HG03066 (cell line): ENCODE measurements at regions not wholly inside any gene's neighbourhood (a gene's known extent, or its start where the extent isn't known, plus 50 kb on each side); places are given as distances from the start of the nearest gene placed in this dataset.
A peak's percentile ranks its signal among the peaks of the same experiment; 100 is the strongest.

ENCODE experiments used
- ATAC-seq: cut with Tn5 transposase; IDR thresholded peaks from one replicate; pipeline ENCODE4 v1.9.1; 2021; ENCODE audit warnings: low read depth; ENCODE audit not compliant: unreplicated experiment

- no peak for ATAC-seq
Observed at GRCh38 chr6:14867802-14868201, 378.1 kb upstream of the JARID2 start.

DNA sequence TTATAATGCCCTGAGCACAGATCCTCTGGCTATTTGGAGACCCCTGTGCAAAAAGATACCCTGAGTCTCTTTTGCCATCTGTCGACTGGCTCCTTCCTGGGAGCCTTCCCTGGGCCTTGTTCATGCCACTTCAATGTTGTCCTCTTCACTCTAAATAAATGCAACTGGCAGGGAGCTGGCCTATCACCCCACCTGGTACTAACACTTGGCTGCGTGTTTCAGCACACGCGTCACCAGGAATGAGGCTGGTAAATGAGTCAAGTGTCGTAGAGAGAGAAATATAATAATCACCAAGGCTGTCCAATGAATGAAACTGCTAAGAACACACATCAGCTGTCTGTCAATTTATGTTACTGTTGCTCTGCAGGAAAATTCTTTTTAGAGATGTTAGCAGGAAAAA, 374.6 kb upstream of the JARID2 start:
- ATAC-seq: no peak

DNA sequence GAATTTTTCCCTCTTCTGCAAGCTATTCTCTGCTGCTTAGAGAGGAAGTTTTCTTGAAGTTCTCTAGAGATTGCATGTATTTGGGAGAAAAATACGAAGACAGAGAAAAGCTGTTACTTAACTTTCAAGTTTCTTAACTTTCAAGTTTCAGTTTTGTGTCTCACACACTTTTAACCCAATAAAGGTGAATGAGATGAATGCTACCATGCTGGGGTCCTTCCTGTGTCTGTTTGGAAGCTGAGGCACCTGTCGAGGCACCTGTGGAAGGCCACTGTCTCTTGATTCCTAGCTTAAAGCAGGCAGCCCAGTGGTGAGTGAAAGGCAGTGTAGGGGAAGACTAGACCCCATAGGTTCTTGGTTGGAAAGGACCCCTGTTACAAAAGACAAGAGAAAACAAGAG, 372.8 kb upstream of the JARID2 start:
- ATAC-seq: no peak

DNA sequence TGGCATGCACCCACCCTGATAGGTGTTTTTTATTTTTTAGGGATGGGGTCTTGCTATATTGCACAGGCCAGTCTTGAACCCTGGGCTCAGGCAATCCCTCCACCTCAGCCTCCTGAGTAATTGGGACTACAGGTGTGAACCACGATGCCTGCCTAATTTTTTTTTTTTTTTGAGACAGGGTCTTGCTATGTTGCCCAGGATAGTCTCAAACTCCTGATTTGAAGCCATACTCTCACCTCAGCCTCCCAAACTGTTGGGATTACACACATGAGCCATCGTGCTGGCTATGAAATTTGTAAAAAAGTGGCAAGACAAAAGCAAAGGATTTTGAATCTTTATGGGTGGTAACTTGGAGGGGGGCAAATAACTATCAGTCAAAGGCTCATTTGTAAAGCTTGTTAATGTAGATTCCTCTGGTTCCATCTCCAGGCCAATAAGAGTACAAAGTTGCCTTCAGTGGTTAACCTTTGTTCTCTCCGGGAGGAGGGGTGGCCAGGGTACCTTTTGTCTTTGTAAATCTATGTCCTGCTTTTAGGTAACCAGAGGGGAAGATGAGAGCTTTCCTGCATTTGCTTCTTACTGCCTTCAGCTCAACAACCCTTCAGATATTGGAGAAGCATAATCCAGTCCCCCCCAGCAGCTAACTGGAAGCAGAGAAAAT, 372.0 kb upstream of the JARID2 start:
- no peak for ATAC-seq

DNA sequence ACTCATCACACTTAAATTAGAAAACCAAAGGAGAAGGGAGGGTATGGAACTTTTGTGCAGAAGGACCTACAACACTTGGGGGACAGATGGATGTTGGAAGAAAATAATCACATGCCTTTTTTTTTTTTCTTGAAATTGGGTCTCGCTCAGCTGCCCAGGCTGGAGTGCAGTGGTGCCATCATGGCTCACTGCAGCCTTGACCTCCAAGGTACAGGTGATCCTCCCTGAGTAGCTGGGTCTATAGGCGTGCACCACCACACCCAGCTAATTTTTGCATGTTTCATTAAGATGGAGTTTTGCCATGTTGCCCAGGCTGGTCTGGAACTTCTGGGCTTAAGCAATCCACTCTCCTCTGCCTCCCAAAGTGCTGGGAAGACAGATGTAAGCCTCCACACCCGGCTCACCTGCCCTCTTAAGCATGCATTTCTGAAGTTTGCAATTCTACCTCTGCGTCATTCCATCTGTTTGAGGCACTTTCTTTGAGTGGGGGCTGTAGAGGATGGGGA, 370.8 kb upstream of the JARID2 start:
- ATAC-seq: no peak

GRCh38 chr6:14875481-14876063, 370.3 kb upstream of the JARID2 start:
- ATAC-seq: peak; percentile 56

DNA sequence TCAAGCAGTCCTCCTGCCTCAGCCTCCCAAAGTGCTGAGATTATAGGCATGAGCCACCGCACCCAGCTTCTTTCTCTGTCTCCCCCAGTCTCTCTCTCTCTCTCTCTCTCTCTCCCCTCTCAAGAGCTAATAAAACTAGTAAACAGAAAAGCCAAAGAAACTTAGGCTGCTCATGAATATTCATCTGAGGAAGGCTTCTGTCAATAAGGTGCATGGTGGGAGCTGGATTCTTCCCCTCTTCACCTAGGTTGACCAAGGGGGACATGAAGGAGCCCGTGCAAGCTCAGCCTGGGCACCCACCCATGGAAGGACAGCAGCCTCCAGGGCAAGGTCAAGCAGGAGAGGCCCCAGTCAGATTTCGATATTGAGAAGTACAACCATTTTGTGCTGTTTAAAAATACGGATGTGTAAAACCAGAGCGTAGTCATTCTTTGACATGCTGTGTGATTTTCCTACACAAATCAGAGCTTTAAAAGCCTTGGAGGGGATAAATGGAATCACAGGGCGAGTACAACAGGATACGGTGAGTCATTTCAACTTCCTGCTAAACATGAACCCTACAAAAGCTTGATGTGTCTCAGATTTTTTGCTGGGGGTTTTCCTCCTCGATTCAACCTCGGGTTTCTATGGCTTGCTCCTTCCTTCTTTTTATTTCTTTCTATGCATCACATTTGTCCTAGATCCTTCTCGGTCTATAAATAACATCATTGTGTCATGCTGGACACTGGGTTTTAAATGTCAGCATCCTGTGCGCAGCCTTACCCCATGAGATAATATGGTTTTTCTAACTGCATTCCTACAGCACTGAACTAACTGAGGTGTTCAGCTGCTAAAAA, 368.9 kb upstream of the JARID2 start:
- ATAC-seq: no peak

GRCh38 chr6:14877758-14878157, 368.1 kb upstream of the JARID2 start:
- no peak for ATAC-seq

GRCh38 chr6:14880052-14880451, 365.8 kb upstream of the JARID2 start:
- ATAC-seq: no peak

GRCh38 chr6:14880677-14881076, 365.2 kb upstream of the JARID2 start:
- ATAC-seq: no peak

DNA sequence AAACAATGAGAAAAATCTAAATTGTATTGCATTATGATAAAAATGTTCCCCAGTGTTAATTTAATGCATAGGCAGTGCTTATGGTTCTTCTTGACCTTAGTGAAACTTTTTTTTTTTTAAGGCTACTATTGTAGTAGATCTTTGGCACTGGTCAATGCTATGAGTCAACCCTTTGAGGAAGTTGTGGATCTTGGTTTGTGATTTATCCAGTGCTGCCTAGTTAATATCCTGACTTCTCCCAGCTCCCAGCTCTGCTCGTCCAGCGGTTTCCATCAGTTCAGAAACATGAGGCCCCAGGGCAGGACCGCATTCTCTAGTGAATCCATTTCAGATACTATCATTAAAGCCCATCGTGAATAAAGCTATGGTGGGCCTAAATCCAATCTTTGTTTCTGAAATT, 364.5 kb upstream of the JARID2 start:
- ATAC-seq: no peak

GRCh38 chr6:14882394-14883026, 363.4 kb upstream of the JARID2 start:
- no peak for ATAC-seq

- no peak for ATAC-seq
Observed at GRCh38 chr6:14883921-14884320, 361.9 kb upstream of the JARID2 start.

GRCh38 chr6:14885498-14885897, 360.4 kb upstream of the JARID2 start:
- no peak for ATAC-seq

DNA sequence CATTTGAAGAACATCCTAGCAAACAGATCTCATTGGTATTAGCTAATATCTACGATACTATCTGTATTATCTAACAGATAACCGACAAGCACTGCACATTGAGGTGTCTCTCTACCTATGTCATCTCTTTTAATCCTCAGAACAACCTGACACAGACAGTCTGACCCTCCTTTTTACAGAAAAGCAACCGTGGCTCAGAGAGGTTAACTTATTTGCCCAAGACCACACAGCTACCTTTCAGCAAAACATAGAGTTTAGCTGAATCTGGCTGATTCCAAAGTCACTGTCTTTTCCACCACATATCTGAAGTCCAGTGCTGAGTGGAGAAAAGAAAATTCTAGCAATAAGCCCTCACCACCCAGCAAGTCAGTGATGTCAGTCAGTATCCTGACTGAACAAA, 358.7 kb upstream of the JARID2 start:
- no peak for ATAC-seq

GRCh38 chr6:14887986-14888574, 357.8 kb upstream of the JARID2 start:
- no peak for ATAC-seq

DNA sequence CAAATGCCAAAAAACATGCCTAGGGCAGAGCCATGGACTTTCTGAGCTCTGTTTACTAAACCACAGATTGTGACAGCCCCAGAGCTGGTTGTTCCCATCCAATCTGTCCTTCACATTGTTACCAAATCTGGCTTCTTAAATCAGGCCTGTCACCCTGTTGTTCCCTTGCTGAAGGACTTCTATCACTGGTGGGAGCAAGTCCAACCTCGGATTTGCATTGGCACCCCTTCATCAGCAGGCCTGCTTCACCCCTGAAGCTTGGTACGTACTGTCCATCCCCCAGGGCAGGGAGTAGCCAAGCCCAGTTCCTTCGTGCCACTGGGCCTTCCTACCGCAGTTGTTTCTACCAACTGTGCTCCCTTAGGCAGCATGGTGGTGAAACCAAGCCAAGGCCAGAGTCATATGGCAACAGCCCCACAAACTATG, 357.3 kb upstream of the JARID2 start:
- ATAC-seq: no peak

- ATAC-seq: no peak
Observed at GRCh38 chr6:14889188-14889587, 356.7 kb upstream of the JARID2 start.

DNA sequence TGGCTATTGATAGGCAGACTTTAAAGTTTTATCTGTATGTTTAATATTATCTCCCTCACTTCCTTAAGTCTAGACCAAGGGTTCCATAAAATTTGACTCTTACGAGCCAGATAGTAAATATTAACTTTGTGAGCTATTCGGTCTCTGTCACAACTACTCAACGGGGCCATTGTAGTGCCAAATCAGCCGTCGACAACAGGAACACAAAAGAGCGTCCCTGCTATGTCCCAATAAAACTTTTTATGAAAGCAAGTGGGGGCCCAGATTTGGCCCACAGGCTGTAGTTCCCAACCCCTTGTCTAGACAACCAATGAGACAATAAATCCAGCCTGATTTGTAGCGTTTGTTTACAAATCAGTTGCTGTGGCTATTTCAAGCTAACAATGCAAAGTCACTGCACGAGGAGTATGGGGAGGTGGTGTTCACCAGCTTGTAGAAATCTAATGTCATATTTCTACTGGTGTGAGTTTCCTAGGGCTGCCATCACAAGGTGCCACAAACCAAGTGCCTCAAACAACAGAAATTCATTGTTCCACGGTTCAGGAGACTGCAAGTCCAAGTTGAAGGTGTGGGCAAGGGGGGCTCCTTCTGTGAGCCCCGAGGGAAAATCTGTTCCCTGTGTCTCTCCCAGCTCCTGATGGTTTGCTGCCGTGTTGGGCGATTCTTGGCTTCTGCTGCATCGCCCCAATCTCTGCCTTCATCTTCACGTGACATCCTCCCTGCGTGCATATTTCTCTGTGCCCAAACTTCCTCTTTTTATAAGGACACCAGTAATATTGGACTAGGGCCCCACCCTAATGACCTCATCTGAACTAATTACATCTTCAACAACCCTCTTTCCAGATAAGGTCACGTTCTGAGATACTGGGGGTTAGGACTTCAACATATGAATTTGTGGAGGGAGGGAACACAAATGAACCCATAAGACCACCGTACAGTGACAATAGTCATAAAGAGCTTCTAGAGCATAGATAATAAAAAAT, 356.0 kb upstream of the JARID2 start:
- ATAC-seq: no peak
